WTC11 (cell line): ENCODE measurements at regions not wholly inside any gene's neighbourhood (a gene's known extent, or its start where the extent isn't known, plus 50 kb on each side); places are given as distances from the start of the nearest gene placed in this dataset.

ENCODE experiments used
- ATAC-seq: fragments of 200-7000 bp; cut with Tn5 transposase; 2 replicates; pipeline ENCODE4 v1.10.0; 2021; ENCODE audit warnings: mild to moderate bottlenecking, moderate library complexity
- CTCF ChIA-PET: fragments of 300-600 bp; sonication (Branson Sonifier 250); formaldehyde crosslinking; loops from one replicate; lab custom pipeline; 2021; ENCODE audit warnings: antibody characterized with exemption; lab: Charles Lee
- POLR2A ChIA-PET: fragments of 350-600 bp; sonication (Branson Sonifier 250); formaldehyde crosslinking; loops from one replicate; lab custom pipeline; 2021; ENCODE audit warnings: antibody characterized with exemption; lab: Charles Lee
- DNase-seq: peaks from one replicate; pipeline ENCODE4 v3.0.0; 2021; ENCODE audit warnings: low spot score
- H3K27ac Mint-ChIP-seq: 2 replicates; pipeline ENCODE4 v1.8.0; 2021; ENCODE audit warnings: mixed read lengths
- H3K27me3 Mint-ChIP-seq: 2 replicates; pipeline ENCODE4 v1.8.0; 2021; ENCODE audit warnings: low read depth, mild to moderate bottlenecking, moderate library complexity, mixed read lengths
- H3K36me3 Mint-ChIP-seq: 2 replicates; pipeline ENCODE4 v1.8.0; 2021; ENCODE audit warnings: mixed read lengths
- H3K4me1 Mint-ChIP-seq: 2 replicates; pipeline ENCODE4 v1.8.0; 2022; ENCODE audit warnings: mixed read lengths
- H3K4me3 Mint-ChIP-seq: 2 replicates; pipeline ENCODE4 v1.8.0; 2021; ENCODE audit warnings: mild to moderate bottlenecking, moderate library complexity, mixed read lengths
- H3K9me3 Mint-ChIP-seq: 2 replicates; pipeline ENCODE4 v1.8.0; 2021; ENCODE audit warnings: mixed read lengths
- ATF6 ChIP-seq: sonication (generic); formaldehyde crosslinking; IDR thresholded peaks from 2 replicates; pipeline ENCODE4 v1.8.1; 2023; ENCODE audit warnings: mild to moderate bottlenecking, missing genetic modification reagents
- ELF4 ChIP-seq: sonication (generic); formaldehyde crosslinking; IDR thresholded peaks from 2 replicates; pipeline ENCODE4 v1.8.1; 2022; ENCODE audit warnings: low read depth, mild to moderate bottlenecking, moderate library complexity, missing genetic modification reagents
- EMX1 ChIP-seq: fragments of 250-450 bp; sonication (Bioruptor Pico); IDR thresholded peaks from 2 replicates; pipeline ENCODE4 v1.8.0; 2021; ENCODE audit warnings: mild to moderate bottlenecking
- ERG ChIP-seq: fragments of 250-450 bp; sonication (Bioruptor Pico); IDR thresholded peaks from 2 replicates; pipeline ENCODE4 v1.8.0; 2021; ENCODE audit warnings: mild to moderate bottlenecking
- FOXP1 ChIP-seq: sonication (generic); formaldehyde crosslinking; IDR thresholded peaks from 2 replicates; pipeline ENCODE4 v1.8.0; 2022; ENCODE audit warnings: missing genetic modification reagents, mild to moderate bottlenecking, moderate library complexity, borderline replicate concordance
- GRHL2 ChIP-seq: fragments of 250-450 bp; sonication (Bioruptor Pico); IDR thresholded peaks from 2 replicates; pipeline ENCODE4 v1.8.0; 2022; ENCODE audit warnings: mild to moderate bottlenecking, moderate library complexity; ENCODE audit not compliant: insufficient replicate concordance, severe bottlenecking
- GTF2I ChIP-seq: fragments of 250-450 bp; sonication (Bioruptor Pico); conservative IDR thresholded peaks from 2 replicates; pipeline ENCODE4 v1.4.0; 2021; ENCODE audit warnings: mild to moderate bottlenecking
- NFYB ChIP-seq: sonication (generic); formaldehyde crosslinking; conservative IDR thresholded peaks from 2 replicates; pipeline ENCODE4 v1.8.0; 2022; ENCODE audit warnings: low read depth, missing genetic modification reagents
- PRDM15 ChIP-seq: sonication (generic); formaldehyde crosslinking; IDR thresholded peaks from 2 replicates; pipeline ENCODE4 v1.8.0; 2022; ENCODE audit warnings: missing genetic modification reagents
- PRRX2 ChIP-seq: fragments of 250-450 bp; sonication (Bioruptor Pico); IDR thresholded peaks from 2 replicates; pipeline ENCODE4 v1.8.0; 2021; ENCODE audit warnings: mild to moderate bottlenecking
- RORB ChIP-seq: fragments of 250-450 bp; sonication (Bioruptor Pico); IDR thresholded peaks from 2 replicates; pipeline ENCODE4 v1.9.0; 2021; ENCODE audit warnings: mild to moderate bottlenecking
- SOX15 ChIP-seq: fragments of 250-450 bp; sonication (Bioruptor Pico); IDR thresholded peaks from 2 replicates; pipeline ENCODE4 v1.9.0; 2021; ENCODE audit warnings: mild to moderate bottlenecking
- TEAD1 ChIP-seq: sonication (generic); formaldehyde crosslinking; IDR thresholded peaks from 2 replicates; pipeline ENCODE4 v1.8.0; 2022; ENCODE audit warnings: mild to moderate bottlenecking, missing genetic modification reagents
- ZMAT4 ChIP-seq: fragments of 250-450 bp; sonication (Bioruptor Pico); IDR thresholded peaks from 2 replicates; pipeline ENCODE4 v1.9.0; 2021; ENCODE audit warnings: mild to moderate bottlenecking
- ZNF138 ChIP-seq: sonication (generic); formaldehyde crosslinking; conservative IDR thresholded peaks from 2 replicates; pipeline ENCODE4 v1.8.1; 2022; ENCODE audit warnings: mild to moderate bottlenecking, moderate library complexity, missing genetic modification reagents
- ZNF263 ChIP-seq: sonication (generic); formaldehyde crosslinking; IDR thresholded peaks from 2 replicates; pipeline ENCODE4 v1.8.1; 2022; ENCODE audit warnings: low read depth, mild to moderate bottlenecking, moderate library complexity, missing genetic modification reagents
- ZNF396 ChIP-seq: fragments of 250-450 bp; sonication (Bioruptor Pico); IDR thresholded peaks from 2 replicates; pipeline ENCODE4 v1.8.0; 2021; ENCODE audit warnings: mild to moderate bottlenecking, moderate library complexity, borderline replicate concordance
- ZNF423 ChIP-seq: fragments of 250-450 bp; sonication (Bioruptor Pico); IDR thresholded peaks from 2 replicates; pipeline ENCODE4 v2.1.2; 2022; ENCODE audit warnings: mild to moderate bottlenecking, moderate library complexity

GRCh38 chr4:157897855-157898370 lies 274.9 kb downstream of the GASK1B start:
- POLR2A ChIA-PET, result no interaction called here

GRCh38 chr4:157896726-157897125 lies 276.1 kb downstream of the GASK1B start:
- no peaks in the 10 kb centered on the region for H3K27me3 Mint-ChIP-seq
- H3K9me3 Mint-ChIP-seq, result peaks cover 9% of the 10 kb centered on the region
- no peaks in the 10 kb centered on the region for H3K36me3 Mint-ChIP-seq
- peak overlapping the region; percentile 61; the same call in 1 of the 2 replicates for H3K27ac Mint-ChIP-seq
- peak; percentile 69 for TF ChIP-seq PRDM15 (CRISPR knock-in tag)
- no peak for TF ChIP-seq GTF2I (CRISPR knock-in tag)
- no peak for TF ChIP-seq TEAD1 (CRISPR knock-in tag)
- TF ChIP-seq ZNF423 (CRISPR knock-in tag), result no peak
- TF ChIP-seq ERG (CRISPR knock-in tag), result no peak
- ChIA-PET POLR2A (no interaction called here), CTCF (interaction anchor here (1.7 kb wide), 1 partner anchor 382 kb away, joined by 7 read pairs; no protein-coding TSS in a partner anchor)
- no peak overlapping the region for H3K4me3 Mint-ChIP-seq
- DNase-seq (no peak), ATAC-seq (peak; percentile 55)
- H3K4me1 Mint-ChIP-seq, result peaks cover 40% of the 10 kb centered on the region

More at GRCh38 chr4:157897855-157898370, 274.9 kb downstream of the GASK1B start:
- H3K36me3 Mint-ChIP-seq, result no peaks in the 10 kb centered on the region
- H3K27me3 Mint-ChIP-seq, result no peaks in the 10 kb centered on the region
- H3K9me3 Mint-ChIP-seq, result peaks cover 11% of the 10 kb centered on the region
- CTCF ChIA-PET, result interaction anchor here (1.7 kb wide), 1 partner anchor 383 kb away, joined by 7 read pairs; no protein-coding TSS in a partner anchor
- no peak overlapping the region for H3K4me3 Mint-ChIP-seq
- no peak for TF ChIP-seq ZNF138 (CRISPR knock-in tag)
- no peak for TF ChIP-seq SOX15 (CRISPR knock-in tag)
- no peak for TF ChIP-seq FOXP1
- no peak for TF ChIP-seq PRRX2 (CRISPR knock-in tag)
- TF ChIP-seq NFYB, result no peak
- no peak for TF ChIP-seq ZMAT4 (CRISPR knock-in tag)
- no peak for TF ChIP-seq ELF4
- TF ChIP-seq ZNF396 (CRISPR knock-in tag), result no peak
- TF ChIP-seq ATF6 (CRISPR knock-in tag), result no peak
- TF ChIP-seq GRHL2 (CRISPR knock-in tag), result no peak
- no peak for TF ChIP-seq RORB
- TF ChIP-seq ZNF263 (CRISPR knock-in tag), result no peak
- no peak for TF ChIP-seq EMX1 (CRISPR knock-in tag)
- no peak for TF ChIP-seq ERG (CRISPR knock-in tag)
- peaks cover 40% of the 10 kb centered on the region for H3K4me1 Mint-ChIP-seq
- ATAC-seq (no peak), DNase-seq (no peak)
- no peak overlapping the region for H3K27ac Mint-ChIP-seq
